ENCODE measurements at regions not wholly inside any gene's neighbourhood (a gene's known extent, or its start where the extent isn't known, plus 50 kb on each side); places are given as distances from the start of the nearest gene placed in this dataset.
"Not testable (repeated sequence)": the region's sequence is repeated elsewhere in the genome, so short reads cannot be mapped to it uniquely, and the experiment has no call there.

GRCh38 chr13:105740739-105741138 is 794.7 kb downstream of the EFNB2 start:
- no peak for DNase-seq

GRCh38 chr13:105737688-105738087 is 797.8 kb downstream of the EFNB2 start:
- DNase-seq = no peak

- DNase-seq = no peak
Observed at GRCh38 chr13:105735281-105735680, 800.2 kb downstream of the EFNB2 start.

- DNase-seq = no peak
Observed at GRCh38 chr13:105732806-105733529, 802.5 kb downstream of the EFNB2 start.

- DNase-seq = no peak
Observed at GRCh38 chr13:105725887-105726286, 809.6 kb downstream of the EFNB2 start.

- DNase-seq = no peak
Observed at GRCh38 chr13:105721016-105721415, 814.4 kb downstream of the EFNB2 start.

GRCh38 chr13:105719859-105720258 is 815.6 kb downstream of the EFNB2 start:
- DNase-seq = no peak

GRCh38 chr13:105709181-105709580 is 826.3 kb downstream of the EFNB2 start:
- no peak for DNase-seq

GRCh38 chr13:105703843-105704242 is 831.6 kb downstream of the EFNB2 start:
- no peak for DNase-seq

GRCh38 chr13:105702441-105702840 is 833.0 kb downstream of the EFNB2 start:
- no peak for DNase-seq

GRCh38 chr13:105692769-105693168 is 842.7 kb downstream of the EFNB2 start:
- DNase-seq = no peak

GRCh38 chr13:105684216-105684615 is 851.2 kb downstream of the EFNB2 start:
- DNase-seq = no peak

- DNase-seq = no peak
Observed at GRCh38 chr13:105679838-105680237, 855.6 kb downstream of the EFNB2 start.

GRCh38 chr13:105678072-105678471 is 857.4 kb downstream of the EFNB2 start:
- no peak for DNase-seq

- DNase-seq = no peak
Observed at GRCh38 chr13:105672881-105673280, 862.6 kb downstream of the EFNB2 start.

- DNase-seq = not testable (repeated sequence)
Observed at GRCh38 chr13:105671131-105671530, 864.3 kb downstream of the EFNB2 start.

- no peak for DNase-seq
Observed at GRCh38 chr13:105670179-105670990, 865.1 kb downstream of the EFNB2 start.

GRCh38 chr13:105665284-105665683 is 870.2 kb downstream of the EFNB2 start:
- no peak for DNase-seq

GRCh38 chr13:105663182-105663581 is 872.3 kb downstream of the EFNB2 start:
- no peak for DNase-seq

GRCh38 chr13:105660561-105660960 is 874.9 kb downstream of the EFNB2 start:
- DNase-seq = no peak

GRCh38 chr13:105658431-105658830 is 877.0 kb downstream of the EFNB2 start:
- no peak for DNase-seq

- no peak for DNase-seq
Observed at GRCh38 chr13:105655046-105655445, 880.4 kb downstream of the EFNB2 start.

GRCh38 chr13:105643966-105644365 is 891.5 kb downstream of the EFNB2 start:
- DNase-seq = no peak

GRCh38 chr13:105642511-105642958 is 892.9 kb downstream of the EFNB2 start:
- no peak for DNase-seq
